ENCODE measurements at regions not wholly inside any gene's neighbourhood (a gene's known extent, or its start where the extent isn't known, plus 50 kb on each side); places are given as distances from the start of the nearest gene placed in this dataset.

- DNase-seq (ENCODE audit: low read depth, low spot score) (no peak), ATAC-seq (no peak)
- H3K9ac ChIP-seq (ENCODE audit: low read length) = no peak overlapping the region
- no peaks in the 10 kb centered on the region for H4K20me1 ChIP-seq (ENCODE audit: insufficient read depth)
- no peaks in the 10 kb centered on the region for H3K9me2 ChIP-seq (ENCODE audit: insufficient read depth)
- no peak overlapping the region for H3K4me2 ChIP-seq (ENCODE audit: low read length)
- ChIA-PET CTCF (no interaction called here), RAD21 (ENCODE audit: low non-redundant PET in 1 of 2, low total read pairs in 2 of 2, uncharacterized antibody in 2 of 2, unreplicated experiment in 2 of 2) (no interaction called here), POLR2A (no interaction called here)
- H3K27ac ChIP-seq (ENCODE audit: low read depth, low read length) = no peak overlapping the region
- H3K4me3 ChIP-seq (replicated peaks in 1 of 2; ENCODE audit: low read depth in 1 of 2, low read length in 2 of 2) = no peak overlapping the region
- H3K79me2 ChIP-seq (ENCODE audit: insufficient read depth, low read length) = no peaks in the 10 kb centered on the region
- BruUV-seq (replicated peaks) = no TSS peak
- H3K9me3 ChIP-seq (ENCODE audit: control insufficient read depth in 1 of 2, insufficient read depth in 1 of 2, low read depth in 1 of 2, low read length in 2 of 2) = peaks cover 3 to 19% of the 10 kb centered on the region in 2 experiments; a peak in 3 of 4 replicates
- no peaks in the 10 kb centered on the region for H3K36me3 ChIP-seq (ENCODE audit: control insufficient read depth in 1 of 2, insufficient read depth in 2 of 2, low read length in 2 of 2)
- intact Hi-C loops (cut with micrococcal nuclease) = no loop called here
- H2AFZ ChIP-seq (ENCODE audit: low read depth, low read length, poor library complexity, severe bottlenecking) = no peak overlapping the region
- TF ChIP-seq YY1 (IDR thresholded peaks at IDR 0.05; ENCODE audit: extremely low read depth, insufficient replicate concordance, low read depth, low read length) = no peak
- TF ChIP-seq ZNF274 (IDR thresholded peaks at IDR 0.05; ENCODE audit: low read depth, low read length) = no peak
- TF ChIP-seq CEBPB (IDR thresholded peaks at IDR 0.05; ENCODE audit: low read depth) = no peak
- no peaks in the 10 kb centered on the region for H3K27me3 ChIP-seq (ENCODE audit: insufficient read depth, low read length)
- no peaks in the 10 kb centered on the region for H3K4me1 ChIP-seq (ENCODE audit: control insufficient read depth in 1 of 2, insufficient read depth in 2 of 2, low read length in 2 of 2)
These were observed 179.2 kb upstream of the CDH11 start for GRCh38 chr16:65301029-65301428.

DNA sequence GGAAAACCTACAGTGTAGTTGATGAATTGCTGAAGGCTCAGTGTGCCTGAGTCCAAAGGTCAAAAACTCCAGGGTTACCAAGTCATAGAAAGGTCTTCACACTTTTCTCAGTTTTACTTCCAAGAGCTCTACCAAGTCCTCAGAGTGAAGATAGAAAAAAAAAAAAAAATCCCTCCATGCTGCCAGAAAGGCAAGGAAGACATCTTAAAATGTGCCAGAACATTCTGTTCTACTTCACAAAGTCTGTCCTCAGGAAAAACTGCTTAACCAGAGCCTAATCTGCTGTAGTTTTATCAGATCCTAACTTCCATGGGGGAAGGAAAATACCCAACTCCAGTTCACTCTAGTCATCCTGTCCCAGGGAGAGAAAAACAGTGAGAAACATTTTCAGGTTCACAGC, 175.6 kb upstream of the CDH11 start:
- no peak overlapping the region for H2AFZ ChIP-seq (ENCODE audit: low read depth, low read length, poor library complexity, severe bottlenecking)
- BruUV-seq (replicated peaks) = no TSS peak
- H3K4me1 ChIP-seq (ENCODE audit: control insufficient read depth in 1 of 2, insufficient read depth in 2 of 2, low read length in 2 of 2) = no peaks in the 10 kb centered on the region
- ChIA-PET CTCF (no interaction called here), RAD21 (ENCODE audit: low non-redundant PET in 1 of 2, low total read pairs in 2 of 2, uncharacterized antibody in 2 of 2, unreplicated experiment in 2 of 2) (no interaction called here), POLR2A (no interaction called here)
- no peaks in the 10 kb centered on the region for H3K36me3 ChIP-seq (ENCODE audit: control insufficient read depth in 1 of 2, insufficient read depth in 2 of 2, low read length in 2 of 2)
- H3K4me3 ChIP-seq (replicated peaks in 1 of 2; ENCODE audit: low read depth in 1 of 2, low read length in 2 of 2) = no peak overlapping the region
- H3K4me2 ChIP-seq (ENCODE audit: low read length) = no peak overlapping the region
- no peaks in the 10 kb centered on the region for H3K9me2 ChIP-seq (ENCODE audit: insufficient read depth)
- ATAC-seq (no peak), DNase-seq (ENCODE audit: low read depth, low spot score) (no peak)
- no peaks in the 10 kb centered on the region for H3K27me3 ChIP-seq (ENCODE audit: insufficient read depth, low read length)
- TF ChIP-seq YY1 (IDR thresholded peaks at IDR 0.05; ENCODE audit: extremely low read depth, insufficient replicate concordance, low read depth, low read length) = no peak
- TF ChIP-seq ZFX (IDR thresholded peaks at IDR 0.05) = no peak
- TF ChIP-seq SP1 (IDR thresholded peaks at IDR 0.05; ENCODE audit: low read depth) = no peak
- no peak for TF ChIP-seq EZH2phosphoT487 (IDR thresholded peaks at IDR 0.05; ENCODE audit: borderline replicate concordance)
- TF ChIP-seq CEBPB (IDR thresholded peaks at IDR 0.05; ENCODE audit: low read depth) = no peak
- TF ChIP-seq ELF1 (IDR thresholded peaks at IDR 0.05; ENCODE audit: borderline replicate concordance, low read depth) = no peak
- TF ChIP-seq CBX3 (IDR thresholded peaks at IDR 0.05; ENCODE audit: low read depth) = no peak
- H3K27ac ChIP-seq (ENCODE audit: low read depth, low read length) = no peak overlapping the region
- H3K9ac ChIP-seq (ENCODE audit: low read length) = no peak overlapping the region
- no peaks in the 10 kb centered on the region for H4K20me1 ChIP-seq (ENCODE audit: insufficient read depth)
- H3K9me3 ChIP-seq (ENCODE audit: control insufficient read depth in 1 of 2, insufficient read depth in 1 of 2, low read depth in 1 of 2, low read length in 2 of 2) = peaks cover 0 to 5% of the 10 kb centered on the region in 2 experiments; a peak in 3 of 4 replicates
- no peaks in the 10 kb centered on the region for H3K79me2 ChIP-seq (ENCODE audit: insufficient read depth, low read length)
- intact Hi-C loops (cut with micrococcal nuclease) = no loop called here
